Keratinocyte (primary cell): ENCODE measurements at regions not wholly inside any gene's neighbourhood (a gene's known extent, or its start where the extent isn't known, plus 50 kb on each side); places are given as distances from the start of the nearest gene placed in this dataset.

Source experiments
- DNase-seq: peaks from one replicate; pipeline ENCODE4 v3.0.0-alpha.2; 2011; ENCODE audit warnings: low read depth, missing footprints, low spot score
- FAIRE-seq: peaks from 2 replicates; lab custom pipeline; 2011; peaks lifted over from hg19 to GRCh38; lab: Jason Lieb, UNC
- H2AFZ ChIP-seq: 2 replicates; pipeline ENCODE4 v1.6.0; 2012; ENCODE audit warnings: low read length, control low read depth, inconsistent platforms; ENCODE audit not compliant: control insufficient read depth
- H3K27ac ChIP-seq: 2 replicates; pipeline ENCODE4 v1.5.1; 2011; ENCODE audit warnings: low read length; ENCODE audit not compliant: control insufficient read depth, insufficient read depth
- H3K27me3 ChIP-seq: 3 replicates; pipeline ENCODE4 v1.6.0; 2011; ENCODE audit warnings: low read length; ENCODE audit not compliant: control insufficient read depth, insufficient read depth; ENCODE audit errors: extremely low read depth
- H3K36me3 ChIP-seq, 2 experiments: 2 replicates in 1 of 2; 3 replicates in 1 of 2; pipeline ENCODE4 v1.5.1; 2011; ENCODE audit warnings: low read length in 2 of 2, mild to moderate bottlenecking in 1 of 2; ENCODE audit not compliant: control insufficient read depth in 2 of 2, insufficient read depth in 2 of 2; ENCODE audit errors: extremely low read depth in 1 of 2
- H3K4me1 ChIP-seq: 3 replicates; pipeline ENCODE4 v1.5.1; 2011; ENCODE audit warnings: low read length; ENCODE audit not compliant: control insufficient read depth, insufficient read depth; ENCODE audit errors: extremely low read depth
- H3K4me2 ChIP-seq: 3 replicates; pipeline ENCODE4 v1.6.0; 2011; ENCODE audit warnings: low read depth, low read length; ENCODE audit not compliant: control insufficient read depth, insufficient read depth; ENCODE audit errors: extremely low read depth
- H3K4me3 ChIP-seq, 3 experiments: fragments of 200-600 bp in 1 of 3; sonication (generic) in 1 of 3; 2 replicates in 2 of 3; 3 replicates in 1 of 3; pipeline ENCODE4 v1.5.1; 2011 to 2016; ENCODE audit warnings: low read length in 3 of 3, mild to moderate bottlenecking in 3 of 3, control low read depth in 2 of 3, inconsistent platforms in 1 of 3, low read depth in 1 of 3, mixed read lengths in 1 of 3, mixed run types in 1 of 3, moderate library complexity in 1 of 3; ENCODE audit not compliant: control insufficient read depth in 2 of 3, insufficient read depth in 2 of 3; ENCODE audit errors: extremely low read depth in 1 of 3
- H3K79me2 ChIP-seq: 2 replicates; pipeline ENCODE4 v1.6.0; 2012; ENCODE audit warnings: low read length; ENCODE audit not compliant: control insufficient read depth, insufficient read depth
- H3K9ac ChIP-seq: 3 replicates; pipeline ENCODE4 v1.6.0; 2011; ENCODE audit warnings: low read length; ENCODE audit not compliant: control insufficient read depth, insufficient read depth; ENCODE audit errors: extremely low read depth
- H3K9me1 ChIP-seq: 3 replicates; pipeline ENCODE4 v1.6.0; 2011; ENCODE audit warnings: low read length; ENCODE audit not compliant: control insufficient read depth, insufficient read depth; ENCODE audit errors: extremely low read depth
- H3K9me3 ChIP-seq: 2 replicates; pipeline ENCODE4 v1.5.1; 2012; ENCODE audit warnings: low read depth, low read length; ENCODE audit not compliant: control insufficient read depth
- H4K20me1 ChIP-seq: 3 replicates; pipeline ENCODE4 v1.6.0; 2011; ENCODE audit warnings: low read length; ENCODE audit not compliant: control insufficient read depth, insufficient read depth; ENCODE audit errors: extremely low read depth
- CTCF ChIP-seq, 3 experiments: IDR thresholded peaks in 1 of 3; conservative IDR thresholded peaks in 1 of 3; optimal IDR thresholded peaks in 1 of 3; 2 replicates in 2 of 3; 3 replicates in 1 of 3; pipeline versions ENCODE3 to v1.5.1; 2011; ENCODE audit warnings: low read length in 3 of 3, mild to moderate bottlenecking in 3 of 3, moderate library complexity in 2 of 3, control low read depth in 1 of 3, inconsistent platforms in 1 of 3; ENCODE audit not compliant: insufficient read depth in 2 of 3; ENCODE audit errors: extremely low read depth in 1 of 3
- EZH2 ChIP-seq: IDR thresholded peaks from one replicate; pipeline ENCODE4 v1.6.1; 2012; ENCODE audit warnings: inconsistent platforms, mild to moderate bottlenecking, low read length, moderate library complexity
- dilution Hi-C: fragments of 300-500 bp; cut with MboI; formaldehyde crosslinking; loops from one replicate; pipeline ENCODE4 v1.7.0; 2020; ENCODE audit warnings: low sequenced_read_pairs; ENCODE audit not compliant: extremely low pct_ligation_motif_present

GRCh38 chr11:21924262-21924661 lies 268.6 kb upstream of the ANO5 start:
- H3K79me2 ChIP-seq, result no peaks in the 10 kb centered on the region
- H2AFZ ChIP-seq, result no peak overlapping the region
- FAIRE-seq, result no peak
- H3K9me3 ChIP-seq, result no peaks in the 10 kb centered on the region
- H3K9me1 ChIP-seq, result no peaks in the 10 kb centered on the region
- H3K4me2 ChIP-seq, result no peak overlapping the region
- no peak for DNase-seq
- H4K20me1 ChIP-seq, result no peaks in the 10 kb centered on the region
- no peaks in the 10 kb centered on the region for H3K36me3 ChIP-seq
- H3K9ac ChIP-seq, result no peak overlapping the region
- TF ChIP-seq CTCF (optimal IDR thresholded peaks at IDR 0.05 in 1 of 3, IDR thresholded peaks at IDR 0.05 in 1 of 3, conservative IDR thresholded peaks at IDR 0.05 in 1 of 3; ENCODE audit: extremely low read depth in 1 of 3, insufficient read depth in 2 of 3, low read length in 3 of 3) (no peak), EZH2 (no peak)
- no peak overlapping the region for H3K27ac ChIP-seq
- no peak overlapping the region for H3K4me3 ChIP-seq
- dilution Hi-C loops, result no loop called here
- no peaks in the 10 kb centered on the region for H3K4me1 ChIP-seq
- no peaks in the 10 kb centered on the region for H3K27me3 ChIP-seq

DNA sequence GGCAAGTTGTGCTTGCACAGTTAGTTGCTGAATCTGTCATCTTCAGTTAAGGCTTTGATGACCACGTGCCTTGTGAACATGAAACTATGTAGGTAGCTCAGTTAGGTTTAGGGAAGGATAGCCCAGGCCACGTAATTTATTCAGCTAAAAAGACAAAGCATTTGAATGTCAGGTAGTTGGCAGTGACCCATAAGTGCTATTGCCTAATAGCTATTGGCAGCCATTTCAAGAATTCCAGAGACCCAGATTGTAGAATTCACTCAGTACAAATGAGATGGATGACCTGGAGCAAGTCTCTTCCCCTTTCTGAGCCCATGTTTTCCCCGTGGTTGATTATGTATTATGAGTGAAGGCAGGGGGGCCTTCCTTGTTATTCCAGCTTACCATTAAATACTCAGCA lies 265.3 kb upstream of the ANO5 start:
- no peak overlapping the region for H3K9ac ChIP-seq
- no peaks in the 10 kb centered on the region for H3K9me1 ChIP-seq
- no peak overlapping the region for H3K27ac ChIP-seq
- dilution Hi-C loops, result no loop called here
- no peaks in the 10 kb centered on the region for H3K9me3 ChIP-seq
- TF ChIP-seq EZH2, result no peak
- no peak for TF ChIP-seq CTCF (optimal IDR thresholded peaks at IDR 0.05 in 1 of 3, IDR thresholded peaks at IDR 0.05 in 1 of 3, conservative IDR thresholded peaks at IDR 0.05 in 1 of 3; ENCODE audit: extremely low read depth in 1 of 3, insufficient read depth in 2 of 3, low read length in 3 of 3)
- FAIRE-seq (no peak), DNase-seq (no peak)
- H3K36me3 ChIP-seq, result no peaks in the 10 kb centered on the region
- no peak overlapping the region for H3K4me3 ChIP-seq
- no peaks in the 10 kb centered on the region for H3K79me2 ChIP-seq
- no peak overlapping the region for H2AFZ ChIP-seq
- H3K4me1 ChIP-seq, result no peaks in the 10 kb centered on the region
- no peaks in the 10 kb centered on the region for H4K20me1 ChIP-seq
- no peaks in the 10 kb centered on the region for H3K27me3 ChIP-seq
- no peak overlapping the region for H3K4me2 ChIP-seq
